Hematopoietic multipotent progenitor cell treated with erythropoietin and hydrocortisone succinate and interleukin-3 and kit ligand, for 4 days (in vitro differentiated cells): ENCODE measurements at regions not wholly inside any gene's neighbourhood (a gene's known extent, or its start where the extent isn't known, plus 50 kb on each side); places are given as distances from the start of the nearest gene placed in this dataset.

Experiments
- DNase-seq: peaks from one replicate; pipeline ENCODE4 v3.0.0-alpha.2; 2015

GRCh38 chr12:20278276-20278675, 90.1 kb upstream of the PDE3A start:
- DNase-seq, result no peak

- DNase-seq, result peak; percentile 65
Observed at GRCh38 chr12:20280515-20280914, 87.8 kb upstream of the PDE3A start.

- DNase-seq, result no peak
Observed at GRCh38 chr12:20282401-20282800, 85.9 kb upstream of the PDE3A start.

GRCh38 chr12:20283482-20283881, 84.9 kb upstream of the PDE3A start:
- no peak for DNase-seq

GRCh38 chr12:20289520-20289919, 78.8 kb upstream of the PDE3A start:
- peak; percentile 30 for DNase-seq

GRCh38 chr12:20300457-20300856, 67.9 kb upstream of the PDE3A start:
- DNase-seq, result no peak

GRCh38 chr12:20305470-20305869, 62.9 kb upstream of the PDE3A start:
- DNase-seq, result no peak

- no peak for DNase-seq
Observed at GRCh38 chr12:20309504-20310148, 58.7 kb upstream of the PDE3A start.

- no peak for DNase-seq
Observed at GRCh38 chr12:20314328-20314727, 54.0 kb upstream of the PDE3A start.

- DNase-seq, result no peak
Observed at GRCh38 chr12:20317554-20317953, 50.8 kb upstream of the PDE3A start.
